HG03442 (cell line): ENCODE measurements at regions not wholly inside any gene's neighbourhood (a gene's known extent, or its start where the extent isn't known, plus 50 kb on each side); places are given as distances from the start of the nearest gene placed in this dataset.
"Not testable (repeated sequence)": the region's sequence is repeated elsewhere in the genome, so short reads cannot be mapped to it uniquely, and the experiment has no call there.

Experiments used
- ATAC-seq: cut with Tn5 transposase; IDR thresholded peaks from one replicate; pipeline ENCODE4 v1.9.1; 2021; ENCODE audit warnings: mild to moderate bottlenecking, moderate library complexity; ENCODE audit not compliant: unreplicated experiment

GRCh38 chr5:5777013-5777412 lies 354.5 kb downstream of the ICE1 start:
- ATAC-seq = no peak

GRCh38 chr5:5772202-5772601 lies 349.7 kb downstream of the ICE1 start:
- ATAC-seq = no peak

- ATAC-seq = no peak
These were observed 348.3 kb downstream of the ICE1 start for GRCh38 chr5:5770825-5771224.

GRCh38 chr5:5767286-5767928 lies 344.9 kb downstream of the ICE1 start:
- ATAC-seq = no peak

- ATAC-seq = no peak
These were observed 342.8 kb downstream of the ICE1 start for GRCh38 chr5:5765066-5765850.

GRCh38 chr5:5764246-5764645 lies 341.8 kb downstream of the ICE1 start:
- ATAC-seq = no peak

GRCh38 chr5:5756762-5757161 lies 334.3 kb downstream of the ICE1 start:
- ATAC-seq = no peak

- ATAC-seq = peak; percentile 36
These were observed 333.4 kb downstream of the ICE1 start for GRCh38 chr5:5755888-5756287.

GRCh38 chr5:5752844-5753243 lies 330.4 kb downstream of the ICE1 start:
- peak; percentile 74 for ATAC-seq

- ATAC-seq = no peak
These were observed 329.5 kb downstream of the ICE1 start for GRCh38 chr5:5751987-5752386.

- peak; percentile 34 for ATAC-seq
These were observed 329.0 kb downstream of the ICE1 start for GRCh38 chr5:5751498-5751897.

GRCh38 chr5:5741418-5741817 lies 318.9 kb downstream of the ICE1 start:
- no peak for ATAC-seq

- peak; percentile 27 for ATAC-seq
These were observed 317.0 kb downstream of the ICE1 start for GRCh38 chr5:5739490-5739945.

- ATAC-seq = peak; percentile 74
These were observed 316.5 kb downstream of the ICE1 start for GRCh38 chr5:5738797-5739489.

- ATAC-seq = no peak
These were observed 313.5 kb downstream of the ICE1 start for GRCh38 chr5:5736007-5736406.

GRCh38 chr5:5733058-5733457 lies 310.6 kb downstream of the ICE1 start:
- ATAC-seq = not testable (repeated sequence)

GRCh38 chr5:5726401-5726800 lies 303.9 kb downstream of the ICE1 start:
- ATAC-seq = no peak

GRCh38 chr5:5721881-5722280 lies 299.4 kb downstream of the ICE1 start:
- no peak for ATAC-seq

GRCh38 chr5:5719292-5719691 lies 296.8 kb downstream of the ICE1 start:
- ATAC-seq = no peak

GRCh38 chr5:5716665-5717064 lies 294.2 kb downstream of the ICE1 start:
- no peak for ATAC-seq

GRCh38 chr5:5711592-5711991 lies 289.1 kb downstream of the ICE1 start:
- no peak for ATAC-seq

- no peak for ATAC-seq
These were observed 288.6 kb downstream of the ICE1 start for GRCh38 chr5:5711112-5711511.
